Osteoblast (primary cell): ENCODE measurements at regions not wholly inside any gene's neighbourhood (a gene's known extent, or its start where the extent isn't known, plus 50 kb on each side); places are given as distances from the start of the nearest gene placed in this dataset.

ENCODE experiments used
- DNase-seq: peaks from one replicate; pipeline ENCODE4 v3.0.0; 2011; ENCODE audit warnings: low spot score, mixed read lengths; ENCODE audit not compliant: insufficient read length; ENCODE audit errors: missing footprints
- H2AFZ ChIP-seq: 2 replicates; pipeline ENCODE4 v1.6.0; 2011; ENCODE audit warnings: mild to moderate bottlenecking, low read length
- H3K27ac ChIP-seq: 2 replicates; pipeline ENCODE4 v1.5.1; 2011; ENCODE audit warnings: mild to moderate bottlenecking, low read depth, low read length, moderate library complexity
- H3K27me3 ChIP-seq: 2 replicates; pipeline ENCODE4 v1.6.0; 2012; ENCODE audit warnings: mild to moderate bottlenecking, control low read depth, inconsistent platforms, low read length, moderate library complexity; ENCODE audit not compliant: insufficient read depth
- H3K36me3 ChIP-seq: 2 replicates; pipeline ENCODE4 v1.5.1; 2011; ENCODE audit warnings: mild to moderate bottlenecking, low read length, control low read depth, moderate library complexity; ENCODE audit not compliant: insufficient read depth
- H3K4me1 ChIP-seq: 2 replicates; pipeline ENCODE4 v1.5.1; 2011; ENCODE audit warnings: mild to moderate bottlenecking, low read length, control low read depth, moderate library complexity; ENCODE audit not compliant: insufficient read depth
- H3K4me2 ChIP-seq: 2 replicates; pipeline ENCODE4 v1.6.0; 2011; ENCODE audit warnings: mild to moderate bottlenecking, low read length; ENCODE audit not compliant: insufficient read depth
- H3K4me3 ChIP-seq: fragments of 200-600 bp; sonication (generic); 3 replicates; pipeline ENCODE4 v1.5.1; 2012; ENCODE audit warnings: mild to moderate bottlenecking, low read length, inconsistent platforms; ENCODE audit not compliant: insufficient read depth
- H3K79me2 ChIP-seq: 2 replicates; pipeline ENCODE4 v1.6.0; 2012; ENCODE audit warnings: mild to moderate bottlenecking, low read length, control low read depth, inconsistent platforms; ENCODE audit not compliant: insufficient read depth
- H3K9me3 ChIP-seq: 2 replicates; pipeline ENCODE4 v1.5.1; 2011; ENCODE audit warnings: low read depth, low read length, control low read depth
- H4K20me1 ChIP-seq: 2 replicates; pipeline ENCODE4 v1.6.0; 2012; ENCODE audit warnings: mild to moderate bottlenecking, low read length, control low read depth; ENCODE audit not compliant: insufficient read depth
- CTCF ChIP-seq: IDR thresholded peaks from 2 replicates; pipeline ENCODE4 v1.5.1; 2011; ENCODE audit warnings: mild to moderate bottlenecking, low read depth, low read length, moderate library complexity; ENCODE audit errors: extremely low read depth

- no peaks in the 10 kb centered on the region for H3K27me3 ChIP-seq
- TF ChIP-seq CTCF: no peak
- DNase-seq: no peak
Observed at GRCh38 chr12:19792028-19792427, 352.7 kb downstream of the AEBP2 start.

GRCh38 chr12:19794116-19794515 lies 354.8 kb downstream of the AEBP2 start:
- H3K79me2 ChIP-seq: no peaks in the 10 kb centered on the region
- H3K27me3 ChIP-seq: no peaks in the 10 kb centered on the region
- H3K4me3 ChIP-seq: no peak overlapping the region
- no peak for TF ChIP-seq CTCF
- no peak for DNase-seq
- H3K36me3 ChIP-seq: no peaks in the 10 kb centered on the region
- no peak overlapping the region for H3K4me2 ChIP-seq
- no peaks in the 10 kb centered on the region for H3K4me1 ChIP-seq
- H3K9me3 ChIP-seq: no peaks in the 10 kb centered on the region
- H4K20me1 ChIP-seq: no peaks in the 10 kb centered on the region
- peak overlapping the region; percentile 23 for H2AFZ ChIP-seq
- H3K27ac ChIP-seq: no peak overlapping the region

More at GRCh38 chr12:19792028-19792427, 352.7 kb downstream of the AEBP2 start:
- no peak overlapping the region for H3K27ac ChIP-seq
- H2AFZ ChIP-seq: no peak overlapping the region
- no peaks in the 10 kb centered on the region for H3K4me1 ChIP-seq
- no peaks in the 10 kb centered on the region for H3K79me2 ChIP-seq
- H3K4me3 ChIP-seq: no peak overlapping the region
- H4K20me1 ChIP-seq: no peaks in the 10 kb centered on the region
- H3K4me2 ChIP-seq: no peak overlapping the region
- no peaks in the 10 kb centered on the region for H3K9me3 ChIP-seq
- H3K36me3 ChIP-seq: no peaks in the 10 kb centered on the region

- Histone ChIP-seq H3K4me2 (peak overlapping the region; percentile 50), H4K20me1 (no peaks in the 10 kb centered on the region), H2AFZ (no peak overlapping the region), H3K36me3 (no peaks in the 10 kb centered on the region), H3K4me1 (peaks cover 19% of the 10 kb centered on the region), H3K79me2 (no peaks in the 10 kb centered on the region), H3K27ac (peak overlapping the region; percentile 64), H3K9me3 (no peaks in the 10 kb centered on the region), H3K27me3 (no peaks in the 10 kb centered on the region), H3K4me3 (no peak overlapping the region)
- no peak for TF ChIP-seq CTCF
- peak; percentile 85 for DNase-seq
Observed at GRCh38 chr12:19799216-19799615, 359.9 kb downstream of the AEBP2 start.

- Histone ChIP-seq H3K4me2 (peak overlapping the region; percentile 50), H3K79me2 (no peaks in the 10 kb centered on the region), H3K27ac (peak overlapping the region; percentile 64), H3K4me3 (no peak overlapping the region), H3K27me3 (no peaks in the 10 kb centered on the region), H3K4me1 (peaks cover 19% of the 10 kb centered on the region), H3K9me3 (no peaks in the 10 kb centered on the region), H2AFZ (no peak overlapping the region), H3K36me3 (no peaks in the 10 kb centered on the region), H4K20me1 (no peaks in the 10 kb centered on the region)
- no peak for TF ChIP-seq CTCF
- DNase-seq: no peak
Observed at GRCh38 chr12:19799895-19800602, 360.8 kb downstream of the AEBP2 start.
